NOMO-1 treated with dmso at 0.1 percent for 144 hours (cell line): ENCODE measurements at regions not wholly inside any gene's neighbourhood (a gene's known extent, or its start where the extent isn't known, plus 50 kb on each side); places are given as distances from the start of the nearest gene placed in this dataset.
"Not testable (repeated sequence)": the region's sequence is repeated elsewhere in the genome, so short reads cannot be mapped to it uniquely, and the experiment has no call there.

Experiments
- DNase-seq: peaks from one replicate; lab custom pipeline; 2025; ENCODE audit not compliant: unreplicated experiment; lab: John Stamatoyannopoulos, UW

GRCh38 chr2:187867165-187867564, 312.9 kb upstream of the TFPI start:
- no peak for DNase-seq

- no peak for DNase-seq
Observed at GRCh38 chr2:187869195-187869594, 315.0 kb upstream of the TFPI start.

GRCh38 chr2:187871506-187871905, 317.3 kb upstream of the TFPI start:
- no peak for DNase-seq

- no peak for DNase-seq
Observed at GRCh38 chr2:187873132-187873531, 318.9 kb upstream of the TFPI start.

DNA sequence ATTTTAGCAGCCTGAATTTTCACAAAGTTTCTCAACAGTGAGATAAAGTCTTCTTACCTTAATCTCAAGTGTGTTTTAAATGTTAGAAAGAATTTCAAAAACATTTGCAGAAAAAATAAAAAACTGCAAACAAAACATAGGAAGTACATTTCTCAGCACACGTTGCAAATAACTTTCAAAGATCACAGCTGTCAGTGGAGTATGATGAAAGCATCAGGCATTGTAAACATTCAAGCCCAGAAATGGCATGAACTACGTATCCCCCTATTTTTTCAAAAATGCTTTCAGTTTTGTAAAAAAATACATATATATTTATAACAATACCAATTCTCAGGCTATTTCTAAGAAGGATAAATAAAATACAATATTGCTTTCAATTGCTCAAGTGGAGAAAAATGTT, 320.6 kb upstream of the TFPI start:
- DNase-seq, result no peak

DNA sequence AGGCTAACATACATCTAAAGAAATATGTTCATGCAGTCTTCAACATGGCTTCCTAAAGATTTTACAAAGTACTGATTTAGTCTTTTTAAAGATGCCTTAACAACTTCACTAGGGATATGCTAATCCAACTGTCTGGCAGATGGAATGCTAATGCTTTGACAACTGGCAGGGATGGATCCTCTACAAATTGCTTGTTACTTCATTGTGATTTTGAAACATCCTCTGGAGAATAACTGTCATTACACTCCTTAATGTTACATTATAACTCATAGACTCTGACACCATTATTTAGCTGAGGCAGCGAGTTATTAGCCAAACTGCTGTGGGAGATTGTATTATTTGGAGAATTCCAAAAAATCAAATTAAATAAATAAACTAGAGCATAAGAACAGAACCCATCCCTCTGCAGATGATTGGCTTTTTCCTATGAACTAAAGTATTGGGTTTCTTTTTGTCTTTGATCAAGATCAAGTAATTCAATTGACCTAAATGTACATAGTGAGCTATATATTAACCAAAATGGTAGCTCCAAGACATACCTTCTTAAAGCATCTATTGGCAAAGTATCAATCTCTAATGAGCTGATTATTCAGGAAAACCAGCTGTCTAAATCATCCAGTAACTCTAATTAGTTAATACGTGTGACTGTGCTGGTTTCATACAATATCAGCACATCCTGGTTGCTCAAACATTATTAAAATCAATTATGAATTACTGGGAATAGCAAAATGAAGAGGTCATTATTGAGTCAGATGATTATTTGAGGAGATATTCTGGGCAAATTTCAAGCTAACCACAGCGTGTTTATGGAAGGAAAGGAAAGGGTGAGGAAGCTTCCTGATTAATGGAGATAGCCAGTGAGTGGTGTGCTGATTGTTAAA, 321.3 kb upstream of the TFPI start:
- no peak for DNase-seq

DNA sequence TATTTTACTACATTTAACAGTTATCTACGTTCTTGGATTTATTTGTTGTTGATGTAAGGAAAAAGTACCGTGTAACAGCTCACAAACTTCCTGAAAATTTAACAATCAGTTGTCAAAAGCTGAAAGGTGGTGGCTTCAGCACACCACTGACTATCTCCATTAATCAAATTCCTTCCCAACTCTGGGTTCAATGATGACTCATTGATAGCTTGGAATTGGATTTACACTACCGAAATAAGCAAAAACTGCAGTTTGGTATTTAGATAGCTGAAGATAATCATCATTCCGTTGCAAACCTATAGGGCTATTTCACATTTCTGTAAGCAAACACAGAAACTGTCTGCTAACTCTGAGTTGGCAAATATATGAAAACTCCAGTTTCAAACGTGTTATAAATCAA, 322.3 kb upstream of the TFPI start:
- DNase-seq, result no peak

DNA sequence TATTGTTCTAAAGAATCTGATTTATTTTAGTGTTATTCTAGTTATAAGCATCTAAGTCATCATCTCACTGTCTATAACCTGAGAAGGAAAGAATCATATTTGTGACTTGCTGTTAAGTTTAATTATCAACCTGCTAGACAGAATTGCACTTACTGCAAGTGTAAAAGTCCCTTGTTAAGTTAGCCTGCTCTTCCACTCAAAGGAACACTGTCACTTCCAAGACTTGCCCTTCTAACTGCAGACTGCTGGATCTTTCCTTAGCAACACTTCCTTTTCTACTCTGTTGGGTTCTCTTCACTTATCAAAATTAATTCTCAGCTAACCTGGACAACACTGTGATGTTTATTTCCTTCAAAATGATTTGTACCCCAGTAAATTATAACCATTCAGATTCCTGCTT, 323.2 kb upstream of the TFPI start:
- DNase-seq, result no peak

GRCh38 chr2:187878112-187878511, 323.9 kb upstream of the TFPI start:
- DNase-seq, result no peak

DNA sequence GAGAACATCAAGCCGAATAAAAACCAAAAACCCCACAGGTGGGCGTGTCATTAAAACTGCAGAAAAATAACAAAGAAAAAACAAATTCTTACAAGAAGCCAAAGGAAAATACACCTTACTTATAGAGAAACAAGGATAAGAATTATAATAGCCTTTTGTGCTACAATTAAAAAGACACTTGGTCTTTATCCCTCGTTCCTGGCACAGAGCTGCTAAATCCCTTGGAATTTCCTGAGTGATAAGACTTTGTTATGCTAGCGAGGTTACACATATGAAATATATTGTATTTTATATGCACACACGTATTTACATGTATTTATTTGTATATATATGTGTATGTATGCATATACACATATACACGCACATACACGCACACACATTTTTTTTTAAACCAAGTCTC, 325.3 kb upstream of the TFPI start:
- DNase-seq, result no peak

- no peak for DNase-seq
Observed at GRCh38 chr2:187884003-187884402, 329.8 kb upstream of the TFPI start.

DNA sequence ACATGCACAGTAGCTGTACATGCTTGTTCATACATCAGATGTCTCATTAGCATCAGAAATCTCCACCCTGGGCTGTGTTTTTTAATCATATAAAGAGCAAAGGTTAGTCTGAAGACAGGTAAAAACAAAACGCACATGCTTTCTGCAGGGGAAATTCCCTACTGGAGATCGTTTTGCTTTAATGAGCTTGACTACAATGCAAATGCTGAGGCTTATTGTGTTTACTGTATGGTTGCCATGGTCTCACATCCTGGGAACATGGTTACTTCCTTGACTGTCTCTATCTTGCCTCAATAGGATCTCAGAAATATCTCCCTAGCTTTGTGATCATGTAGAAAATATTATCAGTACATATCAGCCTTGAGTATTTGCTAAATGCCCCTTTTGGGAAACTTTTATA, 336.5 kb upstream of the TFPI start:
- no peak for DNase-seq

DNA sequence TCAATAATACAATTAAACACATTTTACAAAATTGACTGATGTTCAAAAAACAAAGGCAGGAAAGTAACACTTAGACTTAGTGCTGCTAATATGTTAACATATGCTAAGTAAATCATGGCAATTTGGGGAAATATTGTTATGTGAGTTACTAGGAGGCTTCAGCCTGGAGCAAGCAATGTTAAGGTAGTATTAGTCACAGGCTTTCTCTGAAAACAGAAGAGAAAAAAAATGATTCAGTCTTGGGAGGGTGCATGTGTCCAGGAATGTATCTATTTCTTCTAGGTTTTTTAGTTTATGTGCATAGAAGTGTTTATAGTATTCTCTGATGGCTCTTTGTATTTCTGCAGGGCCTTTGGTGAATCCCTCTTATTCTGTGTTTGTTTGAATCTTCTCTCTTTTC, 345.8 kb upstream of the TFPI start:
- DNase-seq, result no peak

DNA sequence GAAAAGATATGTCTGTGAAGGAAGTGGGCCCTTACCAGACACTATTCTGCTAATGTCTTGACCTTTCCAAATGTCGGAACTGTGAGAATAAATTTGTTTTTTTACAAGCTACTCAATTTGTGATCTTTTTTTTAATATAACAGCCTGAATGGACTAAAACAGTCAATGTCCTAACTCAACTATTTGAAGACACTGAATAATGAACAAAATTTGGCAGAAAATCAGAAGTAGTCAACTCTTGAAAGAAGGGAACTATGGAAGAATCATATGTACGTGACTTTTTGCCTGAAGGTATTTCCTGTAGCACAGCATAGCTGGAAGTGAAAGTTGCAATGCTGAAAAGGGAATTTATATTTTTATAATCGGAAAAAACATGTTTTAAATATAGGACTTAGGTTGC, 351.8 kb upstream of the TFPI start:
- no peak for DNase-seq

DNA sequence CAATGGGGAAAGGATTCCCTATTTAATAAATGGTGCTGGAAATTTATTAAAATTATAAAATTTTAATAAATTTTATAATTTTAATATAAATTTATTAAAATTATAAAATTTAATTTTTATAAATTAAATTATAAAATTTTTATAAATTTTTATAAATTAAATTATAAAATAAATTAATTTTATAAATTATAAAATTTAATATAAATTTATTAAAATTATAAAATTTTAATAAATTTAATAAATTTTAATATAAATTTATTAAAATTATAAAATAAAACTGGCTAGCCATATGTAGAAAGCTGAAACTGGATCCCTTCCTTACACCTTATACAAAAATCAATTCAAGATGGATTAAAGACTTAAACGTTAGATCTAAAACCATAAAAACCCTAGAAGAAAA, 356.7 kb upstream of the TFPI start:
- not testable (repeated sequence) for DNase-seq

DNA sequence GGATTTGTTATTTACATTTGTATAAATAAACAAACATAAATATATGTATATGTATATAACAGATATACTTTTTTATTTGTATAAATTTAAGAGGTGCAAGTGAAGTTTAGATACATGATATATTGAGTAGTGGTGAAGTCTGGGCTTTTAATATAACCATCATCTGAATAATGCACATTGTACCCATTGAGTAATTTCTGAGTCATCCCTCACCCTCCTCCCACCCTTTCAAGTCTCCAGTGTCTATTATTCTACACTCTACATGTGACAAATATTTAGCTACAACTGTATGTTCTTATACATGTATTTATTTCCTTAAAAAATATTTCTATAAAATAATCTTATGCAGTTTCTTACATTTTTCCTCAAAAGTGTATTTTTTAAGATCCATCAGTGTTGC, 358.7 kb upstream of the TFPI start:
- DNase-seq, result no peak

DNA sequence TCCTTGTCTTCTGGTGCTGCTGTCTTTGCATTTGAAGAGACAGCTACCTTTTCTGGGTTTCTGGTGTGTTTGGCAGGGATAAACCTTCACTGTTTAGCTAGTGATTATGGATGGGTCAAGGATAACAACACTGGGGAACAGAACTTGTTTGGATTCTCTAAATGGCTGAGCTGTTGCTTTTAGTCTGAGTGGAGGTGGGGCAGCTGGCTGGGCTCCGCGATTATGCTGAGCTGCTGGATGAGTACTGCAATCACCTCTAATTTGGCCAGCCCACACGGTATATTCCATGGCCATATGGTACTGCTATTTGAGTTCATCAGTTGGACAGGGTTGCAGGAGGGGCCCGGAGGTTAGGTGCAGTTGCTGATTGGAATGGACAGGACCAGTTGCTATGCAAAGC, 361.6 kb upstream of the TFPI start:
- DNase-seq, result no peak

DNA sequence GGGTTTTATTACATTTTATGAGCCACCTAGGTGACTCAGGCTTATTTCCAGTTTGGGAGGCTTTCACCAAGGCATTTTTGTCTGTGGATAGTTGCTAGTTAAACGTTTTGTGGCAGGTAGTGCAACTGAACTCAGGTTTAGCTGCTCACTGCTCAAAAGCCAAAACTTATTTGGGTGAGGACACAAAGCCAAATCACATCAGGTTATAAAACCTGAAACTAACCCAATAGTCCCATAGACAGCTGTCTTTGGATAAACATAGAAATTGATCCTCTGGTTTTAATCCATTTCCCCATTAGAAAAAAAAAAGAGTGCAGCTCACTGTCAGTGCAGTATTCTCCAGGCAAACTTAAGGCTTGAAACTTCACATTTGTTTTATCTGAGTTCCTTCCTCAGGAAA, 362.6 kb upstream of the TFPI start:
- no peak for DNase-seq

DNA sequence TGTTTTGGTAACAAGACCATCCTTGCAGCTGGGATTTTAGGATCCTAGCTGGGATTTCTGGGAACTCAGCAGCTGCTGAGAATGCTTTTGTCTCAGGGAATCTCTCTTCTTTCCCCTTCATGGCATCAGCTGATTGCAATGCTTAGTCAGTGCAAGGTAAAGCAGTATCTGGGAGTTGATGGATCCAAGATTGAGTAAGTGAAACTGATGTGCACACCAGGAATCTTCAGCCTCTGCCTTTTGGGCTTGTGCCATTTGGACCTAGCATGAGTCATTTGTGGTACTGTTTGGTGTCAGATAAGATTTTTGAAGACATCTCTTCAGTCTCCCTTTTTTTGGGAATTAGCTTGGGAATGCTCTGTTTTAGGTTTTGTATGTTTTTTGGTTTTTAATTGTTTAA, 363.3 kb upstream of the TFPI start:
- no peak for DNase-seq

DNA sequence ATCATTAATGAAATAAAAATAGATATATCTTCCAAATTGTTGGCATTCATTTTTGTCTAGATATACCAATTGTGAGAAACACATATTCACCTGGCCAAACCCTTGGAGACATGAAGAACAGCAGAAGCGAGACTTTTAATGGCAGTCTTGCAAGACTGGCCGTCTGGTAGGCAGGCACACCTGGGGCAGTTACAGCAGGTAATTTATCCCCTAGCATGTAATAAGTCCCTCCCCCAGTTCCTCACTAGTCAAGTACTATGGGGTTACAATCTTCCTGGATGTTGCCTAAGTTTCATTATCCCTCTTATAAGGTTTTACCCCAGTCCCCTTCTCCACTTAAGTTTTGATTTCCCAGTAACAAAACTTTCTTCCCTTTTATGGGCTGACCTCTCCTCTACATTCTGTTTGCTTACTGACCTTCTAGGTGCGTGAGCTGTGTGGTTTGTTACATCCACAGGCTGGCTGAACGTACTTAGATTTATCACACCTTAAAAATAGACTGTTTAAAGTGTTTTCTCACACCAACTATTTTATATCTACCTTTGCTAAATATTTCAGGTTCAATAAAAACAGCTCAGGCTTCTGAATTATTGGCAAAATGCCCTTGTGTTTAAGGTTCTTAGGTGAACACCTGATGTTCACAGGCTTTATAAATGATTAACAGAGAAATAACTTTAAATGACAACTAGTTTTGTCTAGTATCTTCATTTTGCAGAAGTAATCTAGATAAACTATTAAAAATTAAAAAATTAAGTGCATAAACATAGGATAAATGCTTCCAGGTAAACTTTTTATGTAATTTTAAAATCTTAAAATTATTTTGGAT, 365.0 kb upstream of the TFPI start:
- no peak for DNase-seq

DNA sequence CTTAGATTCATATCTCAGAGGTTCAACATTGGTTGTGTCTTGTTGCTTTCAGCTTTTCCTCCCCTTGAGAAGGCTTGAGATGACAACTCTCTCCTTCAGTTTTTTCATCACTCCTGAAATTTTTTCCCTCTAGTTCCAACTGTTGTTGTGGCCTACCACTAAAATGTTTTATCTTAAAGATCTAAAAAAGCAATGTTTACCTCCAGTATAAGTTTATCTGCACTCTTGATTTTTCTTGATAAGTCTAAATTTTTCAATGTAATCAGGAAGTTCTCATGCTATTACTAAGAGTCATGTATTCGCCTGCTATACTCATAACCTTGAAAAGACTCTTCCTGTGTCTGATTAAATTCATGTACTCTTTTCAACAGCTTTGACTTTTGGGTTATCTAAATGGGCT, 366.3 kb upstream of the TFPI start:
- DNase-seq, result no peak

- no peak for DNase-seq
Observed at GRCh38 chr2:187922846-187923245, 368.6 kb upstream of the TFPI start.
